ENCODE measurements at regions not wholly inside any gene's neighbourhood (a gene's known extent, or its start where the extent isn't known, plus 50 kb on each side); places are given as distances from the start of the nearest gene placed in this dataset.

DNA sequence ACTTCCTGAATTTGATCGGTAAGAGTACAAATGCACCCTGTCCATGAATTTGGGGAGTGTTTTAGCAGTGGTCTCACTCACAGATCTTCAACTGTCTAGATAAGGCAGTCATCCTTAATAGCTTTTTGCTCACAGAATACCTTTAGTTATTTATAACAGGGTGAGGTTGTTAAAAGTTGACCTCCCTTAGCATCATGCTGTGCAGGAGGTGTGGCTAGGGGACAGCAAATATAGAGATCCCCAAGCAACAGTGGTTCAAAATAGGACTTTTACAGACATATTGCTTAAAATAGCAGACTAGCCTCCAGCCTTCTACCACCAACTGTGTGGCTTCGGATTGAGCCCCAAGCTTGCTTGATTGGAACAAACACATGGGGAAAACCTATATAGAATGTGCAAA, 724.4 kb downstream of the TLE1 start:
- DNase-seq, result no peak

DNA sequence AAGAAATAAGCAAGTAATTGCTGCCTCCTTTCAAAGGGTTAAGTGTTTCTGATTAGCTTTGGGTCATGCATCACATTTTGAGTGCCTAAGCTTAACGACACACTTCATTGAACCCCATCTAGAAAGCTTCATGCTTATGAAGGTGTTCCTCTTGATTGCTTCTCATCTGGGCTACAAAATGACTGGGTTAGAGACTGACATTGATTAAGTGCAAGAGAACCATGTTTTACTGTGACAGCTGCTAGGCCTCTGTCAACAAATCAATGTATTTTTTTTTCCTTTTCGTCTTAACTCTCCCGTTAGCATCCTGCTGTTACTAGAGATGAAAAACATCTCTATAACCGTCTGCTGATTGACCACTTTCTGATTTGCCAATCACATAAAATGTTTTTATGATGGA, 725.0 kb downstream of the TLE1 start:
- DNase-seq, result no peak

DNA sequence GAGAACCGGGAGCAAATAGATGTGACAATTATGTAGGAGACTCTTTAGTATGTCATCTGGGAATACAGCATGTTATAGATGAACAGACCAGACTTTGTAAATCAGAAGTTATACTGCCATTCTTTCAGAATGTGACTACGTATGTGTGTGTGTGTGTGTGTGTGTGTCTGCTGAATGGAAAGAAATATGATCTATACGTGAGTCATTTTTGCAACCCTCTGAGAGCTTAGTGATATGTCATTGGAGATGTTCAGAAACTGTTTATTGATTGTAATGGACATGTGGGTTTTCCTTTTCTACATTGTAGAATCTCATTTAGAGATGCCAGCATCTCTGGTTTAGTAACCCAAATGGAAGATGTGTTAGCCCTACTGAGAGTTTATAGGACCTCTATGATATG, 731.5 kb downstream of the TLE1 start:
- no peak for DNase-seq

DNA sequence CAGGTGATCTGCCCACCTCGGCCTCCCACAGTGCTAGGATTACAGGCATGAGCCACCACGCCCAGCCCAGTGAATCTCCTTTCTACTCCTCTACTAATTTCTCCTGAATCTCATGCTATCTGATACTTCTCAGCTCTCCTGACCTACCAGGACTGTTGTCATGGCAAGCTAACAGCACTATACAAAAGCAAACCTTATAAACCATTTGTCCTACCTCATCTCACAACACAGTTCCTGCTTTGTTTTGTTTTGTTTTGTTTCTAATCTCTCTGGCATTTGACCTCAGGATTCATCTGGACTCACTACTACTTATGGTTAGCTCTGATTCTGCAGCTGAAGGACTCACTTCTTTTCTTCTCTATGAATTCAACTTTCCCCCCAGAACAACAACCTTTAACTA, 734.8 kb downstream of the TLE1 start:
- DNase-seq, result no peak

DNA sequence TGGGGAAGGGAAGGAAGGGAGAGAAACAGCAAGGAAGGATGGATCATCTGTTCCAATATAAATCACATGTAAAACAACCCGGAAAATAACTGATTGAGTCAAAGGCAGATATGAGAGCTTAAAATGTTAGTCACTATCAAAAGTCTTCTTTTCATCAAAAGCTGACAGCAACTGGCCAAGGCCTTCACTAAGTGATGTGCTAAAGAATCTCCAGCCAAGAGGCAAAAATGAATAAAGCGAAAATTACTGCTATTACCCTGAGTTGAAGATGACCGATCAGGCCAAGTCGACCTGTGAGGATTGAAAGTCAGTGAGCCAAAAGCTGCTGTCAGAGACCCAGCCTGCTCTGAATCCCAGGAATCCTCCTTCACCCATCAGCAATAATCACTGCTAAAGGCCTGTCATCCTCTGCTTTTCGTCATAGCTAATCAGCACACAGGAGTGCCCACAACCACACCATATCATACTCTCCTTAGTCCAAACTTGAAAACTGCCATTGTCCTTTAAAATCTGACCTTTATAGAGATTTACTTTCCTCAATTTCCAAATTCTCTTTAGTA, 736.9 kb downstream of the TLE1 start:
- no peak for DNase-seq

DNA sequence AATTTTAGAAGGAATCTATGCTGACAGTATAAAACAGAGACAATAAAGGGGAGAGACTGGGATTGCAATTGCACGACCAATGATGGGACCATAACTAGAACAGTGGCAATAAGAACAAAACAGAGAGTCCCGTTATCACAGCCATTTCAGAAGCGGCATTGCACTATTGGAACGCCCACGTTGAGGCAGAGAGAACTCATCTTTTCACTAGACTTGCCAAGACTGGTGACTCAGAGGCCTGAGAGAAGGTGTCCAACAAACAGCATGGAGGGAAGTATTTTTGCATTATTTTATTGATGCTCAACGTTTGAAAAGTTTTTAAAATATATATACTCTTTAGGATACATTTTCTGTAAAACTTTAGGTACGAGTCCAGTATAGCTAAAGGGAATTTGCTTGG, 737.7 kb downstream of the TLE1 start:
- no peak for DNase-seq

DNA sequence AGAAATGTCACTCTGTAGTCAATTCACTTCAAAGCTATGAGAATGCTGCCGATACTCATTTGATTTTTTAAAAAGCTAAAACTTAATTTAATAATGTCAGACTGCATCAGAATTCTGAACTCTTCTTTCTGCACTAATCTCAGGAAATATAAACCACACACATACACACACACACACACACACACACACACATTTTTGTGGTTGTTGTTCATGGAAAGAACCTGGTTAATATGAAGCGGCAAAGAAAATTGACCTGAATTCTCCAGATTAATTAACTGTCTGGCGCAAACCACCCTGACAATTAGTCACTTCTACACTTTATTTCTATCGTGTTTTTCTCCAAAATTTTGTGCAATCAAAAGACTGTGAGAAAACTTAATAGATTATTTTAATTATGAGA, 740.5 kb downstream of the TLE1 start:
- no peak for DNase-seq

DNA sequence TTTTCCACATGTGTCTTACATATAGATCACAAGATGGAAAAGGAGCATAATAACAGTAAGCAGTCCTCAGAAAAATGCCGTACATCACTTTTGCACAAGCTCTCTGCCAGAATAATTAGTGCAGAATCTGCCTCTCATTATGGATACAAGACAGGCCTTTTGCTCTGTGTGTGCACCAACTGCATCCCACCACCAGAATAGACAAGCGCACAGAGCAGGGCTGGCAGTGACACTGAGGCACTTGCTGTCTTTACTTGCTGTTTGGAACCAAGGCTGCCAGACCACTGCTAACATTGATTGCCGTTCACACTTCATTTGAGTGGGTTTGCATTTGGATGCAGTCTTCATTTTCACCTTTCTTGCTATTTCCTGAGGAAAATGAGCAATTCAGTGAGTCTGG, 741.3 kb downstream of the TLE1 start:
- no peak for DNase-seq

DNA sequence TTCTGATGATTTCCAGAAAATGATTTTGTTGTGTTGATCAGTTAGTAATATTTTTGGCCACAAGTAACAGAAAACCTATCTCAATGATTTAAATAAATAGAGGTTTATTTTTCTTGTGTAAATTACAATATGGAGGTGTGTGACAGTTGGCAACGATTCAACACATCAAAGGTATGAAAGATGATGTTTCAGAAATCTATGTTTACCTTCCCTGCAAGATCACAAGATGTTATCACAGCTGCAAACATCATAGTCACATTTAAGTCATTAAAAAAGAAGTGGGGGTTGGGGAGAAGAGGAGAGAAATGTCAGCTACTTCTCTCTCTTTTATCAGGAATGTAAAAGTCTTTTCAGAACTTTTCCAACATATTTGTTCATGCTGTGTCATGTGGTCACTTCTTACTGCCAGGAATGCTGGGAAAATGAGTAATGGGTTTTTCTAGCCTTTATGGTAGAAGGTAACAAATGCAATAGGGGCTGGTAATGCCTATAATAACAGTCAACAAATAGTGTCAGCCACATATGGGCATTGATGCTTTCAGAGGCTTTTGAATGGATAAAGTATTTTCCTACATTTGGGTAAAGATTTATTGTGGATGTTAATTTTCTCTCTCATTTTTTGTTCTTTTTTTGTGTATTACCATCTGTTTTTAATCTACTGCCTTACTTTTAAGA, 742.7 kb downstream of the TLE1 start:
- no peak for DNase-seq

DNA sequence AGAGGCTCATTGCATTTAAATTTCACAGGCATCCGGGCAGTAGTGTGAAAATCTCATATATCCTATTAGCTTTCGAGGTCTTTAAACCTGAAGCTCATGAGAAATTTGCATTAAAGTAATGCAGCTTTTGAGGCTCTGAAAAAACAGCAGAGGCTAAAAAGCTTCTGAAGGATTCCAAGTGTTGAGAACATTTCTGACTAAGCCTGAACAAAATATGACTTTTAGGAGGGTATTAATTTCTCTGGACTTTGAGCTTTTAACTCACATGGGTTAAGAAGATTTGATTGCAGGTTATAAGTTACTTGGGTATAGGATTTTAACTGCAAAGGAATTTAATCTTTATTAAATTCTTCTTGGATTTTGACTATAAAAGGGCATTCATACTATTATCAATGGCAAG, 743.9 kb downstream of the TLE1 start:
- DNase-seq, result no peak

DNA sequence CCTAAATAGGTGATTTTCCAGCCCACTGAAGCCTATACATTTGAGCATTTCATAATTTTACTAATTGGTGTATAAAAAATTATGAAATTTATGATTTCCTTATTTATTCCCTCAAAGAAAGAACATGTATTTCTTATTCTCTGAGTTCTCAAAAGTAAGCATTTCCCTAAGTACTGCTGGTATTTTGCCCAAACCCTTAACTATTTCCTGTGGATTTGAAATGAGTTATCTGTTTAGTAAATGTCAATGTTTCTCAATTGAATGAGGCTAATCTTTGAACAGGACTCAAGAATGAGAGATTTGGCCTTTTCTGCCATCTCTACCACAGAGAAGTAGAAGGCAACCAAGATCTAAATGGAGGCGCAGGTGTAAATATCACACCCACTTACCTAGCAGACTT, 751.7 kb downstream of the TLE1 start:
- no peak for DNase-seq

DNA sequence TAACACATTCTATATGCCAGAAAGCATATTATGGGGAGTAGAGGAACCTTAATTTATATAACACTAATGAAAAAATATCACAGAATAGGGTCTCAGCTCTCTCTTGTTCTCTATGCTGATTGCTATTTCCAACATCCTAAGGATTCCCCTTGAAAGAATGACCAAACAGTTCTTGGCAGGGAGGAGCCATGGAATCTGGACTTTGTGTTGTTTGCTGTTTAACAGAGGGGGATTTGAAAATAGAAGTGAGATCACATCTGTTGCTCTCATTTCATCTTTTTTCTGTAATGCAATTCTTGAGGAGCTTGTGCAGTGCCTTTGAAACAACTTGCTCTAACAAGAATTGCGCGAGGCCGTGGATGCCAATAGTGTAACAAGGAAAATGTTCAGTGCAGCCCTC, 755.3 kb downstream of the TLE1 start:
- DNase-seq, result no peak

DNA sequence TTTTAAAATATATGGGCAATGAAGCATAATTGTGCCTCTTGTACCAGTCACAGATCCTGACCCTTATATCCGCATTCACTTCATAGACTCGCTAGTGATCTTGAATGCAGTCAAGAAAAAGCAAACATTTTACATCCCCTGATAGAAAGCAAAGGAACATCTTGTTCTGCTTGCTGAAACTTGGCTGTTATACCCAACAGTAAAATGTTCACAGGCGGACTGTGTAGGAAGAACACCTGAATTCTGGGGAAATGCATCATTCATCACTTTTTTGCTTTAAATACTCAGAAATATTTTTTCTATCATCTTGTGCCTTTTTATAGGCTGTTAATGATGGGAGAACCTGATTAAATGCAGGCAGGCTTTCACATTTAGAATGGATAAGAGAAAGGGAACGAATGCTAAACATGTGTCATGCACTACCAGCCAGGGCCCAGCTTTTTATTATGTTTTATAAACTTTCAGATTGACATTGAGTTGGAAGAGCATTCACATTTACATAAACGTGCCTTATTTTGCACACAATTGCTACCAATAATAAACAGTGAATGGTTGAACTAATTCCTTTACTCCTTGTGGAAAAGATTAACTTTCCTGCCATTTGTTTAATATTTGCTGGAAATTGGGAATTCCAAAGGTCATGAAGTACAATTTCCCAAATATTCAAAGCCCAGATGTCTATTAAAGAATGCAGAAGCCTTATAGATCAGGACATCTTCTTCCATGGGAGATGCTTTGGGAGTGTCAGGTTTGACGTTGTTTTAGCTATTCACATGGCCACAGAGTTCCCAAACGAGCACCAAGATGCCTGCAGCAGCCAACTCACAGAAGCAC, 756.2 kb downstream of the TLE1 start:
- no peak for DNase-seq

DNA sequence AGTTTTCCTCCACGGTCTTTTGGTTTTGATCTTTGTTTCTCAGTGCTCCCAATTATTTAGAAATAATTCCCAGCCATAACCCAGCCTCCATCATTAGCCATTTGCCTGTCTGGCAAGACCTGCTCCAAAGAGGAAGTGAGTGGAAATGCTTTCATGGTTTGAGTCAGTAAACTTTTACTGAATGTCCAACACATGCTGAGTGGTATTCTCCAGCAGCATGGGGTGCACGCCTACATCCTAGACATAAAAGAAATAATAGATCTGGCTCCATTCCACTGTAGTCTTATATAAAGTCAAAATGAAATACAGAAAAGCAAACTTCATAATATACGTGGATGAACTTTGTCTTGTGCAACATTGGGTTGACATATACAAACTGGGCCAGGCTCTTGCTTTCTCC, 757.2 kb downstream of the TLE1 start:
- no peak for DNase-seq

DNA sequence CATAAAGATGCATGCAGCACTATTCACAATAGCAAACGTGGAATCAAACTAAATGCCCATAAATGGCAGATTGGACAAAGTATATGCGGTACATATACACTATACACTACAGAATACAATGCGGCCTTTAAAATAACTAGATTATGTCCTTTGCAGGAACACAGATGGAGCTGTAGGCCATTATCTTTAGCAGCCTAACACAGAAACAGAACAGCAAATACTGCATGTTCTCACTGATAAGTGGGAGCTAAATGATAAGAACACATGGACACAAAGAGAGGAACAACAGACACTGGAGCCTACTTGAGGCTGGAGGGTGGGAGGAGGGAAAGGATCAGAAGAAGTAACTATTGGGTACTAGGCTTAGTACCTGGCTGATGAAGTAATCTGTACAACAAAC, 758.2 kb downstream of the TLE1 start:
- no peak for DNase-seq

DNA sequence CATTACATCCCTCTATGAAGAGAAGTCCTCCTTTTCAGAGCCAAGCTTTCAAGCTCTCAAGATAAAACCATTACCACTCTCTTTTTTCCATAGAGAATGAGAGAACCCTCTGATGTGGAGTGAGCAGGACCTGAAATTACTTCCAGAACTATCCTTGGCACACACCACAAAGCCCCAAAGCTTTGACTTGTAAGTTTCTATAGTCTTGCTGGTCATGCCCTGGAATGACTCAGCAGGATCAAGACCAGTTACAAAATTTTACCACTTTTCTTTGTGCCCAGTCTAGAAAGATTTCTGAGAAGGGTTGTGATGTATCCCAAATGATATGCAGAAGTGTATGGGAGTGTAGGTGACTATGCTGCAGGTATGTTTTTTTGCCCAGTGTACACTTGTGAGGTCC, 760.6 kb downstream of the TLE1 start:
- no peak for DNase-seq

DNA sequence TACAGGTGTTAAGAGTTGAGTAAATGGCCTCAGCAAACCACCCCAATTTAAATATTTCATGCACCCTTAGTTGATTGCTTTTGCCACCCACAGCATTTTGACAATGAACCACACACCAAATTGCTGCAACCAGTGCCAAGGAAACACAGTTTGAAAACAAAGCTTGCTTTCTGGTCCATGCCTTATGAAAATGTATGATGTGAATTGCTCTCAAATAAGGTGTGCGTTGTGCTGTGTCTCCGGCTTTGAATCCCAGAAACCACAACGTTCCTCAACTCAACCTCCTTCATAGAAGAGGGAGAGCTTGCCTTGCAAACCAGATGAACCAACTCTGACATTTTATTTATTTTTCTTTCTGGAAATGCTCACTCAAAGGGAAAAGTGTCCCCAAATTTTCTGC, 762.7 kb downstream of the TLE1 start:
- no peak for DNase-seq

DNA sequence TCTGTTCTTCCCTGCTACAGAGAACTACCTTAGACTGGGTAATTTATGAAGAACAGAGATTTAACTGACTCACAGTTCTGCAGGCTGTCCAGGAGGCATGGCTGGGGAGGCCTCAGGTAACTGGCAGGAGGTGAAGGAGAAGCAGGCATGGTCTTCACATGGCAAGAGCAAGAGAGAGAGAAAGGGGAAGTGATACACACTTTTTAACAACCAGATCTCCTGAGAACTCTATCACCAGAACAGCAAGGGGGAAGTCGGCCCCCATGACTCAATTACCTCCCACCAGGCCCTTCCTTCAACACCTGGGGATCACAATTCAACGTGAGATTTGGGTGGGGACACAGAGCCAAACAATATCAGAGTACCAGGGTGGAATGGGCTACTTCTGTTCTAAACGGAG, 766.8 kb downstream of the TLE1 start:
- DNase-seq, result no peak

DNA sequence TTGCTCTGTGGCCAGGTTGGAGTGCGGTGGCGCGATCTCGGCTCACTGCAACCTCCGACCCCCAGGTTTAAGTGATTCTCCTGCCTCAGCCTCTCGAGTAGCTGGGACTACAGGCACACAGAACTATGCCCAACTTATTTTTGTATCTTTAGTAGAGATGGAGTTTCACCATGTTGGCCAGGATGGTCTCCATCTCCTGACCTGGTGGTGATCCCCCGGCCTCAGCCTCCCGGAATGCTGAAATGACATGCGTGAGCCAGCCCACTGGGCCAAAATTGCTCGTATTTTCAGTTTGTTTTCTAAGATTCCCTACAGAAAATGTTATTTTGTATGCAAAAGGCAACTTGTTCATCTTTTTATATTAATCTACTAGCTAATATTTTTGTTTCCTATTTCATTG, 782.6 kb downstream of the TLE1 start:
- DNase-seq, result no peak

DNA sequence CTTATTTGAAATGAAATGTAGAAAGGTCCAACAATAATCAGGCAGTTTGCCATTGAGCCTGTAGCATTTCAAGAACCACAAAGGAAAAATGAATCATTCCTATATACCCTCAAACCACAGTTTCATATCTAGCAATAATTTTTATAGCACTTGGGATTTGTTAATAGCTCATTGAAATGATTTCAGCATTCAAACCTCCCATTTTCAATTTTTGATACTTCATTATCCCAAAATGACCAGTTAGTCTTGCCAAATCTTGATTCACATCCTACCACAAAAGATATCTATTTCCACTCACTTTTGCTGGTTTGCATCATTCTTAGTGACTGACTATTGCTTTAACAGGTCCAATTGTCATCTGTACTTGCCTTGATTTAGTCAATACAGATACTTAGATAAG, 790.1 kb downstream of the TLE1 start:
- no peak for DNase-seq

DNA sequence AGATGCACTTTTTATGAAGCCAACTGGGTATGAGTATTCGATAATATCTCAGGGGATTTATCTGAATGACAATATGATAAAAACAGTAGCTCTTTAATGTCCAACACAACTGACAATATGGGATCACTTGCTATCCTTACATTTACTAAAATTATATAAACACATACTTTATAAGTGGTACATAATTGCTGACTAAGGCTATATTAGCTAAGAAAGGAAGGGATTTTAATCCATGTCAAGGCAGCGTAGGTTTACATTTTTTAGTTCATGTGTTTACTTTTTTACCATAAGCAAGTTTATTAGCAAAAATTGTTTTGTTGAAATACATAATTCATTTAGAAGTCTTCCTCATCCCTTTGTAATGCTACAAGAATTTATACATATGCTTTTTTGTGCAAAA, 796.2 kb downstream of the TLE1 start:
- DNase-seq, result no peak

DNA sequence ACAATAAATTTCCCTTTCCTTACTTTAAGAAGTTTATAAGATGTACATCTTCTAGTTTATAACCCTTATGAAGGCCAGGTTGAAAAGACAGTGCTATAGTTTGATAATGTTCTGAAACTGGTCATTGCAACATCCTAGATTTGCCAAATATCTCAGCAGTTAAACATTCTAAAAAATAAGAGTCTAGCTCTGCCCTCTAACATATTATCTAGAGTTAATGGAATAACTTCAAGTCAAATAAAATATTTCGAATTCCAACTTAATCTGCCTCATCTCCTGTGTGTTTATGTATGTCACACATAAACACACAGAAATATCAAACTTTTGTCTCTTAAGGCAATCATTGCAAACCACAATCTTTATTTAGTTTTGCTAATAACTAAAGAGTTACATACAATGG, 796.6 kb downstream of the TLE1 start:
- no peak for DNase-seq

DNA sequence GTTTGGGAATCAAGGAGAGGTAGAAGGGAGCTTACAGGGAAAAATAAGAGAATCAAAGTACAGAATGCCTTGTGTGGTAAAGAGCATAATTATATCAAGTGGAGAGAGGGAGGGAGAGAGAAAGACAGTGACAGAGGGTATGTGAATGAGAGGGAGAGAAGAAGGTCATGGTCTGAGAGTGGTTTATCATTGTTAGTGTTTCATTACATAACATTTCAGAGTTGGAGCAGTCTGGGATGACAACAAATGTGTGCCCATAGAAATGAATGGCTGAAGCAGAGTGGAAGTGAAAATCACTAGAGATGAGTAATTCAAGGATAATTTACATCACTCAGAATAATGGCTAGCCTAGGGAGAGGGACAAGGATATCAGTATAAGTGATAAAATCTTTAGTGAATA, 799.2 kb downstream of the TLE1 start:
- no peak for DNase-seq

DNA sequence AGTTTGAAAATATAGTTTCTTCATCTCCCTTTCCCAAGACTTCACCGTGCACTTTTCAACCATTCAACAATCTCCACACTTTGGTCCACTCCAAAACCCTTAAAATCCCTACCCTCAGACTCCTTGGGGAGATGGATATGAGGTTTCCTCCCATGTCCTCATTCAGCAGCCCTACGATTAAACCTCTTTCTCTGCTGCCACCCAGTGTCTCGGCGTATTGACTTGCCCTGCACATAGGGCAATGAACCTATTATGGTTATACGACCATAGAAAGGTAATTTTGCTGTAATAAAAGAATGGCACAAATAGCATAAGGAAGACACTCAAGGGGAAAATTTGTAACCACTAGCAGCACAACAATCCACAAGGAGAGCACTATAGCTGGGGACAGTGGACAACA, 803.5 kb downstream of the TLE1 start:
- DNase-seq, result no peak

Data from effector CD4-positive, alpha-beta T cell (primary cell).